ENCODE measurements at regions not wholly inside any gene's neighbourhood (a gene's known extent, or its start where the extent isn't known, plus 50 kb on each side); places are given as distances from the start of the nearest gene placed in this dataset.

DNA sequence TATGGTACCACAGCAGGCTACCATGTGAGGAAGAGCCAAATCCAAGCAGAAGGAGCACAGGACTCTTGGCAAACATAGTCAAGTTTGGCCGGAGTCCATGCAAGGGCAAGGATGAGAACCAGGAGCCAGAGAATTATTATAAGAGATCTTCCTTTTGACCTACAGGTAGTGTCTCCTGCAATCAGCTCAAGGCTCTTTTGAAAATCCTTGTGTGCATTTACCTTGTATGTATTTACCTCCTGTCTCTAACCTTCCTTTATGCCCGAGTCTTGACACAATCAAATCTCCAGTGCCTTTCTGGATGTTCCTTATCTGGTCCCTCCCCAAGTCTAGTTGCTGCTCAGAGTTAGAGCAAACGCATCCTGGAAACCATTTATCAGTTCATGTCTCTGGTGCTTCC is 855.0 kb upstream of the CELF4 start:
- DNase-seq (ENCODE audit: low read depth): no peak

DNA sequence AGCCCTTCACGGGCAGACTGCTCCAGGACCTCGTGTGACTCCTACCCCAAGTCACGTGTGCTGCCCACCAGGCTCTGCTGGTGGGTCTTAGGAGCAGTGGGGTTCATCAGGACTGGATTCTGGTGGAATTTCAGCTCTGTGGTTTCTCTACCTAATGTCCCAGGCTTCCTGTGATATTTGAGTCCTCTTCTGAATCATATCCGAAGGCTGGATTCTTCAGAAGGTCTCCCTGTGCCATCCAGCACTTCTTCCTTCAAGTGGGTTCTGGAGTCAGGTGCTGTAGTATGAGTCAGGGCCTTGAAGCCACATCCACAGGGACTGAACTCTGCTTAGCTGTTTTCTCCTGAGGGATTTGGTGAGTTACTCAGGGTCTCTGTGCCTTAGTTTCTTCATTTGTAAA is 850.2 kb upstream of the CELF4 start:
- DNase-seq (ENCODE audit: low read depth): no peak
- H3K9ac ChIP-seq (ENCODE audit: low read length): no peak overlapping the region
- H3K36me3 ChIP-seq (ENCODE audit: control insufficient read depth, insufficient read depth, low read length, severe bottlenecking): no peaks in the 10 kb centered on the region
- H3K4me3 ChIP-seq (ENCODE audit: low read length): no peak overlapping the region
- no peaks in the 10 kb centered on the region for H3K4me1 ChIP-seq (ENCODE audit: control insufficient read depth, insufficient read depth, low read length)
- H3K9me3 ChIP-seq (ENCODE audit: control insufficient read depth, low read length): no peaks in the 10 kb centered on the region
- no peaks in the 10 kb centered on the region for H3K27me3 ChIP-seq (replicated peaks; ENCODE audit: control insufficient read depth, insufficient read depth, low read length)

More for the DNA sequence above, 855.0 kb upstream of the CELF4 start:
- no peaks in the 10 kb centered on the region for H3K27me3 ChIP-seq (replicated peaks; ENCODE audit: control insufficient read depth, insufficient read depth, low read length)
- no peaks in the 10 kb centered on the region for H3K9me3 ChIP-seq (ENCODE audit: control insufficient read depth, low read length)
- H3K4me3 ChIP-seq (ENCODE audit: low read length): no peak overlapping the region
- no peaks in the 10 kb centered on the region for H3K4me1 ChIP-seq (ENCODE audit: control insufficient read depth, insufficient read depth, low read length)
- H3K9ac ChIP-seq (ENCODE audit: low read length): no peak overlapping the region
- no peaks in the 10 kb centered on the region for H3K36me3 ChIP-seq (ENCODE audit: control insufficient read depth, insufficient read depth, low read length, severe bottlenecking)

DNA sequence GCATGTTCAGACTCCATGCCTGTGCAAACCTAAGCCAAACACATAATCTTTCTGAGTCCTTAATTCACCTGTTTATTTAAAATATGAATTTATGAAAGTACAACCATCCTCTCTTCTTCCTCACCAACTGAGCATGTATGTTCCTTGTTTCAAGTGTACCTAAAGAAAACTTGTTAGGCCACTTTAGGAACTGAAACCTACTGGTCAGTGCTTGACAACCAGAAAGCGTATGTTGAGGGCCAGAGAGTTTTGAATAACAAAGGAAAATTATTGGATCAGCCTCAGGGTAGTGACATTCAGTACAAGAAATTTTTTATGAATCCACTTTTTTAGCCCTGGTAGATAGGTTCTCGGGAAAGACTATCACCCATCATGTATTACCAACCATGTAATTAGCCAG is 847.6 kb upstream of the CELF4 start:
- H3K4me3 ChIP-seq (ENCODE audit: low read length): no peak overlapping the region
- H3K4me1 ChIP-seq (ENCODE audit: control insufficient read depth, insufficient read depth, low read length): no peaks in the 10 kb centered on the region
- no peaks in the 10 kb centered on the region for H3K27me3 ChIP-seq (replicated peaks; ENCODE audit: control insufficient read depth, insufficient read depth, low read length)
- H3K9ac ChIP-seq (ENCODE audit: low read length): no peak overlapping the region
- DNase-seq (ENCODE audit: low read depth): no peak
- H3K9me3 ChIP-seq (ENCODE audit: control insufficient read depth, low read length): no peaks in the 10 kb centered on the region
- H3K36me3 ChIP-seq (ENCODE audit: control insufficient read depth, insufficient read depth, low read length, severe bottlenecking): no peaks in the 10 kb centered on the region

DNA sequence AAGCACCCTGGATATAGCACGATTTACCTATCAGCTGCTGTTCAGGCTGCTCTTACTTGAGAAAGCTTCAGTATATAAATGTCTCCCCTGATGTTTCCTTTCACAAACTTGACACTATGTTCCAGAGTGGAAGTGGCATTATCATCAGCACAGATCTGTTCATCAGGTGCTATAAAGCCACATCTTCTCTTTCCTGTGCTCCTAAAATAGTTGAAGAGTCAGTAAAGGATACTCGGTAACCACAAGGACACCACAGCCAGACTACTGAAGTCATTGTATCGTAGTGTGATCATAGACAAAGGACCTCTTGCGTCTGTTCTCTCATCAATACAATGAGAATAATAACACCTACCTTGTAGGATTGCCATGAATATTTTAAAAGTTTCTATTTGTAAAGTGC is 841.0 kb upstream of the CELF4 start:
- H3K9me3 ChIP-seq (ENCODE audit: control insufficient read depth, low read length): peaks cover 5% of the 10 kb centered on the region
- no peaks in the 10 kb centered on the region for H3K27me3 ChIP-seq (replicated peaks; ENCODE audit: control insufficient read depth, insufficient read depth, low read length)
- DNase-seq (ENCODE audit: low read depth): no peak
- no peaks in the 10 kb centered on the region for H3K36me3 ChIP-seq (ENCODE audit: control insufficient read depth, insufficient read depth, low read length, severe bottlenecking)
- no peak overlapping the region for H3K4me3 ChIP-seq (ENCODE audit: low read length)
- no peaks in the 10 kb centered on the region for H3K4me1 ChIP-seq (ENCODE audit: control insufficient read depth, insufficient read depth, low read length)
- H3K9ac ChIP-seq (ENCODE audit: low read length): no peak overlapping the region

DNA sequence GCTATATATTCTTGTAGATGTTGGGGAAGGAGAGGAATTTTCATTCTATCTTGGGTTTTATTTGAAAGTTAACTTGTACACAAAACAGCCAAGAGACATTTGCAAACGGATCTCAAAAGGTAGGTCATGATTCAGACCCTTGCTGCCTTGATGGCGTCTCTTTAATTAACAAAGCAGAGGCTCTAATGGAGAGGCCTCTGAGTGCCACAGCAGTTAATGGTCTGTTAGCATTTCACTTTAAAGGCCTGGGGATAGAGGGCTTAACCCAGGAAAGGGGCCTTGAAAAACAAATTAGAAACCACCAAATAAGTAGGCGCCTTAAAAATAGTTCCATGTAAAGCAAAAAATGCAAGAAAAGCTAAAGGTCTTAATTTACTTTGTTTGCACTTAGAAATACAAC is 836.9 kb upstream of the CELF4 start:
- Histone ChIP-seq H3K9ac (ENCODE audit: low read length) (no peak overlapping the region), H3K9me3 (ENCODE audit: control insufficient read depth, low read length) (peaks cover 5% of the 10 kb centered on the region), H3K4me3 (ENCODE audit: low read length) (no peak overlapping the region), H3K36me3 (ENCODE audit: control insufficient read depth, insufficient read depth, low read length, severe bottlenecking) (no peaks in the 10 kb centered on the region), H3K4me1 (ENCODE audit: control insufficient read depth, insufficient read depth, low read length) (no peaks in the 10 kb centered on the region), H3K27me3 (replicated peaks; ENCODE audit: control insufficient read depth, insufficient read depth, low read length) (no peaks in the 10 kb centered on the region)
- DNase-seq (ENCODE audit: low read depth): no peak

DNA sequence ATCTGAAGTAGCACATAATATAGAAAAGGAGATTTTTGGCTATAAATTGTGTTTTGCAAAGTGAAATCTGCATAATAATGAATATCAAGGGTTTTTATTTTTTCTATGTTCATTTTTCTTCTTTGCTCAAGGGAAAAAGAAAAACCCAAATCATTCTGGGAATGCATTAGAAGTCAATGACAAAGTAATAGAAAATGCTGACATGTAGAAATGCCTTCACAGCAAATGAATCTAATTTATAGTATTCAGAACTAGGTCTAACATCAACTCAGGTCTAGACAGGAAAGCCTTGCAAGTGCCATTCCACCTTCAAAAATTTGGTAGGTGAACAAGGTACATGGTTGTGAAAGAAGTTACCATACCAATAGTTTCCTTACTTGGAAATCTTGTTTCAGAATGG is 831.5 kb upstream of the CELF4 start:
- H3K4me3 ChIP-seq (ENCODE audit: low read length): no peak overlapping the region

DNA sequence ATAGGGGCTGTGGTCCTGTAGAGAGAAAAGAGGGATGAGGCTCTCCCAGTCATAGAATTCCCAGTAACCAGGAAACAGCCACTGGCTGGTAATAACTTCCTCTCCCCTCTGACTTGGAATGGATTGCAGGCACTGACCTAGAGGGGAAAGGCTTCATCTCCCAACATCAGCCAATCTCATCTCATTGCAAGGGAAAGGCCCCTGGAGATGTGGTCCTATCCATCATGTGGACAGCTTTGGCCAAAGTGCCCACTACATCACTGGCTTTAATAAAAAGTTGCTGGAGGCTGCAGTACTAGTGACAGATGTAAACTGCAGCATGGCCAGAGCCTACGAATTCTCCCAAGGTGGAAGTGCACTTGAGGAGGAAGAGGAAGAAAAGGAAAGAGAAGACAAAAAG is 820.5 kb upstream of the CELF4 start:
- Histone ChIP-seq H3K4me1 (ENCODE audit: control insufficient read depth, insufficient read depth, low read length) (no peaks in the 10 kb centered on the region), H3K9ac (ENCODE audit: low read length) (no peak overlapping the region), H3K9me3 (ENCODE audit: control insufficient read depth, low read length) (no peaks in the 10 kb centered on the region), H3K27me3 (replicated peaks; ENCODE audit: control insufficient read depth, insufficient read depth, low read length) (no peaks in the 10 kb centered on the region), H3K36me3 (ENCODE audit: control insufficient read depth, insufficient read depth, low read length, severe bottlenecking) (no peaks in the 10 kb centered on the region), H3K4me3 (ENCODE audit: low read length) (no peak overlapping the region)
- DNase-seq (ENCODE audit: low read depth): no peak

More for the DNA sequence above, 831.5 kb upstream of the CELF4 start:
- H3K4me1 ChIP-seq (ENCODE audit: control insufficient read depth, insufficient read depth, low read length): no peaks in the 10 kb centered on the region
- DNase-seq (ENCODE audit: low read depth): no peak
- H3K9me3 ChIP-seq (ENCODE audit: control insufficient read depth, low read length): no peaks in the 10 kb centered on the region
- no peaks in the 10 kb centered on the region for H3K27me3 ChIP-seq (replicated peaks; ENCODE audit: control insufficient read depth, insufficient read depth, low read length)
- H3K9ac ChIP-seq (ENCODE audit: low read length): no peak overlapping the region
- H3K36me3 ChIP-seq (ENCODE audit: control insufficient read depth, insufficient read depth, low read length, severe bottlenecking): no peaks in the 10 kb centered on the region

DNA sequence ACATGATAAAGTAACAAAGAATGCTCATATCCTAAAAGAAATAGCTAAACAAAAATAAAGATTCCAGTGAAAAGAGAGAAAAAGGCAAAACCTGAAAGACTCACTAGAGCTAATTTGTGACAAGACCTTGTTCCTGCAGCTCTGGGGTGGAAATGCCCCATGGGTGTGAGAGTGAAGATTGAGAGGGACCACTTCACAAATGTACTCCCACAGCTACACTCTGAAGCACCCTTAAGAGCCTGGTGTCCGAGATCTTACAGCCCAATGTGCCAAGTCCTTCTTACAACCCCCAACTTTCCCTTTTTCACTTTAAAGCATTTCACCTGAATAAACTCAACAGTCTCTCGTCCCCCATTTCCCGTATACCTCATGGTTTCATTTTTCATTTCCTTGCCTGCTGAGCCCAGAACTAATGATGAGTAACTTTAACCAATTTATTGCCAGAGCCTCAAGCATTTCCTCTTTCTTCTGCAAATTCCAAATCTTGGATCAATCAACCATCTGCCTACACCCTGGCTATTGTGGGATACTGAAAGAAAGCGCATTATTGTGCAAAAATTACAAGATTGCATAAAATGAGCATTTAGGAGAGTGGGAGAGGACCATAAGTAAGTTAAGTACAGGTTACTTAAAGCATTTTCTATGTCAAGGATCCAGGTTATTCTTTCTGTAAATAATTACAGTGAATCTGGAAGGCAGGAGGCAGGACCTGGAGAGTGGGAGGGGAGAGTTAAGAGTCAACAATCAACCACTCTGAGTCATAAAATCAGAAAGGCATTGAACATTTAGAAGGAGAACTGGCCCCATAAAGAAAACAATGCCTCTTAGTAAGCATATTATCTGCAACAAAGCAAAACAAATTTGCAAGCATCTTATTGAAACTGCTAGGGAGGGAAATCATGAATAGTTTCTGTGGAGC is 804.4 kb upstream of the CELF4 start:
- no peak for DNase-seq (ENCODE audit: low read depth)
- Histone ChIP-seq H3K9ac (ENCODE audit: low read length) (no peak overlapping the region), H3K27me3 (replicated peaks; ENCODE audit: control insufficient read depth, insufficient read depth, low read length) (no peaks in the 10 kb centered on the region), H3K36me3 (ENCODE audit: control insufficient read depth, insufficient read depth, low read length, severe bottlenecking) (no peaks in the 10 kb centered on the region), H3K4me3 (ENCODE audit: low read length) (no peak overlapping the region), H3K9me3 (ENCODE audit: control insufficient read depth, low read length) (no peaks in the 10 kb centered on the region), H3K4me1 (ENCODE audit: control insufficient read depth, insufficient read depth, low read length) (no peaks in the 10 kb centered on the region)

DNA sequence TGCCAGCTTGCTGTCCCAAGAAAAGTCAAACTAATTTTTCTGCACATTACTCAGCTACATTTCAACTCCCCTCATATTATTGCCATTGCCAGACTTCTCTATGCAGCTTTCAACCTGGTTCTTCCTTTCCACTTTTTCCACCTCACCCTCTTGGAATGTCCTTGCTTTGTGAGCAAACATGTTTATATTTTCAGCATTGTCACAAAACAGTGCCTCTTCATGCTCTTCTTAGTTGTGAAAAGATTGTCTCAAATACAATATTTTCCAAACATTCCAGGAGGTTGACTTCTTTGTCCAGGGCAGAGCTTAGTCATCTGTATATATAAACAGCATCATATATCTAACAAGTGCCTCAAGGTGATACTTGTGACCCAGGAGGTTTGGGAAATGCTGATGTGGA is 803.3 kb upstream of the CELF4 start:
- no peaks in the 10 kb centered on the region for H3K36me3 ChIP-seq (ENCODE audit: control insufficient read depth, insufficient read depth, low read length, severe bottlenecking)
- no peaks in the 10 kb centered on the region for H3K27me3 ChIP-seq (replicated peaks; ENCODE audit: control insufficient read depth, insufficient read depth, low read length)
- no peaks in the 10 kb centered on the region for H3K9me3 ChIP-seq (ENCODE audit: control insufficient read depth, low read length)
- no peak overlapping the region for H3K9ac ChIP-seq (ENCODE audit: low read length)
- no peak overlapping the region for H3K4me3 ChIP-seq (ENCODE audit: low read length)
- H3K4me1 ChIP-seq (ENCODE audit: control insufficient read depth, insufficient read depth, low read length): no peaks in the 10 kb centered on the region
- no peak for DNase-seq (ENCODE audit: low read depth)

DNA sequence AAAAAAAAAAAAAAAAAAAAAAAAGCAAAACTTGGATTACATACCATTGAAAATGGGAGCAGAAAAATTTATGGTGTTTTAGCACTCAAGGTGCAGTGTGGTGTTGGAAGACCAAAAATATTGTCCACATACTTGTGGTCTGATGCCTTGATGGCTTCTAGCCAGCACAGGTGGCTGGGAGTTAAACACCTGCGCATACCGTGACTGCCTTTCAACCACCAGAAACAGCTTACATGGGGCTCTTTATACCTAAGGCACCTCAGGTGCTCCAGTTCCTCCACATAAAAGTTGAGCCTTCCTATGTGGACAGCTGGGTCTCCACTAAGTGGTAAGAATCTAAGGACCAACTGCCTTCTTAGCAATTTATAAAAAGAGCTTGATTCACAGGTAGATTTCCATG is 802.6 kb upstream of the CELF4 start:
- no peaks in the 10 kb centered on the region for H3K27me3 ChIP-seq (replicated peaks; ENCODE audit: control insufficient read depth, insufficient read depth, low read length)
- no peaks in the 10 kb centered on the region for H3K9me3 ChIP-seq (ENCODE audit: control insufficient read depth, low read length)
- H3K36me3 ChIP-seq (ENCODE audit: control insufficient read depth, insufficient read depth, low read length, severe bottlenecking): no peaks in the 10 kb centered on the region
- DNase-seq (ENCODE audit: low read depth): no peak
- H3K4me1 ChIP-seq (ENCODE audit: control insufficient read depth, insufficient read depth, low read length): no peaks in the 10 kb centered on the region
- no peak overlapping the region for H3K4me3 ChIP-seq (ENCODE audit: low read length)
- H3K9ac ChIP-seq (ENCODE audit: low read length): no peak overlapping the region

DNA sequence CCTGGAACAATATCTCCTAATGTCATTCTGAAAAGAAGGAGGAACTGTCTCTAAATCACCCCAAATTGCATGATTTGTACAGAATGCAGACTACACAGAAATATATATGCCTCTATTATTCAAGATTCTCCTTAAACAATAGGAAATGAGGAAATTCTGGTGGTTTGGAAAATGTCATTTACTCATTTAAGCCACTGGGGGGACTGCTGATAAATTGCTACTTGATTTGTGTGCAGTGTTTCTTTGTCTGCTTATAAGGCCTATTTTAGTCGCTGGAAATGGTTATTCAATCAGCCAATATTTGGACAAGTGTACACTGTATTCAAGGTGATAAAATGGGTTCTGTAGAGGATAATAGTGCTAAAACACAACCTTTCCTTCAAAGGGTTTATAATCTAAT is 801.9 kb upstream of the CELF4 start:
- no peak for DNase-seq (ENCODE audit: low read depth)
- no peaks in the 10 kb centered on the region for H3K36me3 ChIP-seq (ENCODE audit: control insufficient read depth, insufficient read depth, low read length, severe bottlenecking)
- H3K9me3 ChIP-seq (ENCODE audit: control insufficient read depth, low read length): no peaks in the 10 kb centered on the region
- H3K9ac ChIP-seq (ENCODE audit: low read length): no peak overlapping the region
- H3K4me1 ChIP-seq (ENCODE audit: control insufficient read depth, insufficient read depth, low read length): no peaks in the 10 kb centered on the region
- no peaks in the 10 kb centered on the region for H3K27me3 ChIP-seq (replicated peaks; ENCODE audit: control insufficient read depth, insufficient read depth, low read length)
- H3K4me3 ChIP-seq (ENCODE audit: low read length): no peak overlapping the region
